GM03348 (cell line): ENCODE measurements at regions not wholly inside any gene's neighbourhood (a gene's known extent, or its start where the extent isn't known, plus 50 kb on each side); places are given as distances from the start of the nearest gene placed in this dataset.

ENCODE experiments used
- DNase-seq: peaks from one replicate; pipeline ENCODE4 v3.0.0; 2012; ENCODE audit warnings: low spot score

GRCh38 chr7:46202379-46202778, 281.3 kb upstream of the IGFBP3 start:
- no peak for DNase-seq

- no peak for DNase-seq
Observed at GRCh38 chr7:46201961-46202360, 280.9 kb upstream of the IGFBP3 start.

- DNase-seq, result no peak
Observed at GRCh38 chr7:46198701-46199100, 277.6 kb upstream of the IGFBP3 start.

- DNase-seq, result no peak
Observed at GRCh38 chr7:46197785-46198540, 276.9 kb upstream of the IGFBP3 start.

- DNase-seq, result no peak
Observed at GRCh38 chr7:46195934-46196333, 274.9 kb upstream of the IGFBP3 start.

GRCh38 chr7:46192271-46192670, 271.2 kb upstream of the IGFBP3 start:
- no peak for DNase-seq

- peak; percentile 61 for DNase-seq
Observed at GRCh38 chr7:46191776-46192175, 270.7 kb upstream of the IGFBP3 start.

GRCh38 chr7:46191296-46191695, 270.2 kb upstream of the IGFBP3 start:
- DNase-seq, result no peak

- no peak for DNase-seq
Observed at GRCh38 chr7:46189255-46189790, 268.3 kb upstream of the IGFBP3 start.

GRCh38 chr7:46186131-46186530, 265.1 kb upstream of the IGFBP3 start:
- DNase-seq, result no peak

- DNase-seq, result peak; percentile 16
Observed at GRCh38 chr7:46179061-46179610, 258.1 kb upstream of the IGFBP3 start.

GRCh38 chr7:46178661-46179060, 257.6 kb upstream of the IGFBP3 start:
- DNase-seq, result peak; percentile 45

GRCh38 chr7:46177821-46178220, 256.7 kb upstream of the IGFBP3 start:
- DNase-seq, result no peak

- DNase-seq, result no peak
Observed at GRCh38 chr7:46175221-46175620, 254.1 kb upstream of the IGFBP3 start.

- DNase-seq, result peak; percentile 32
Observed at GRCh38 chr7:46174196-46174580, 253.1 kb upstream of the IGFBP3 start.

GRCh38 chr7:46173476-46174195, 252.6 kb upstream of the IGFBP3 start:
- peak; percentile 33 for DNase-seq

- DNase-seq, result no peak
Observed at GRCh38 chr7:46170792-46171191, 249.7 kb upstream of the IGFBP3 start.

GRCh38 chr7:46170021-46170420, 248.9 kb upstream of the IGFBP3 start:
- DNase-seq, result no peak

GRCh38 chr7:46169384-46169755, 248.3 kb upstream of the IGFBP3 start:
- no peak for DNase-seq

- no peak for DNase-seq
Observed at GRCh38 chr7:46168671-46169383, 247.8 kb upstream of the IGFBP3 start.

- no peak for DNase-seq
Observed at GRCh38 chr7:46168231-46168630, 247.2 kb upstream of the IGFBP3 start.

GRCh38 chr7:46165276-46165675, 244.2 kb upstream of the IGFBP3 start:
- peak; percentile 64 for DNase-seq
